Neural cell (in vitro differentiated cells): ENCODE measurements at regions not wholly inside any gene's neighbourhood (a gene's known extent, or its start where the extent isn't known, plus 50 kb on each side); places are given as distances from the start of the nearest gene placed in this dataset.
"Not testable (repeated sequence)": the region's sequence is repeated elsewhere in the genome, so short reads cannot be mapped to it uniquely, and the experiment has no call there.

Source experiments
- H2AFZ ChIP-seq: fragments of 200-600, 300-800 bp; sonication (generic), shearing (Covaris generic); 2 replicates; pipeline ENCODE4 v1.6.0; 2014; ENCODE audit warnings: low read depth, mild to moderate bottlenecking, antibody characterized with exemption, low read length, moderate library complexity
- H3F3A ChIP-seq: fragments of 200-600 bp; shearing (Covaris generic); 2 replicates; pipeline ENCODE4 v1.6.1; 2016; ENCODE audit warnings: mild to moderate bottlenecking, moderate library complexity, mixed read lengths, antibody characterized with exemption, low read length; ENCODE audit not compliant: insufficient read depth, poor library complexity, severe bottlenecking
- H3K27ac ChIP-seq: fragments of 200-600, 300-800 bp; sonication (generic), shearing (Covaris generic); 2 replicates; pipeline ENCODE4 v1.5.1; 2014; ENCODE audit warnings: mild to moderate bottlenecking, low read length, moderate library complexity
- H3K27me3 ChIP-seq: fragments of 300-800, 200-600 bp; sonication (generic), shearing (Covaris generic); 2 replicates; pipeline ENCODE4 v1.6.0; 2014; ENCODE audit warnings: mild to moderate bottlenecking, low read depth, low read length, moderate library complexity; ENCODE audit not compliant: insufficient read depth
- H3K36me3 ChIP-seq: fragments of 300-800, 200-600 bp; sonication (generic), shearing (Covaris generic); 2 replicates; pipeline ENCODE4 v1.5.1; 2014; ENCODE audit warnings: mild to moderate bottlenecking, antibody characterized with exemption, low read length, moderate library complexity; ENCODE audit not compliant: insufficient read depth
- H3K4me2 ChIP-seq: fragments of 300-800, 200-600 bp; sonication (generic), shearing (Covaris generic); 2 replicates; pipeline ENCODE4 v1.6.0; 2014; ENCODE audit warnings: mild to moderate bottlenecking, low read length
- H3K4me3 ChIP-seq: fragments of 300-800, 200-600 bp; sonication (generic), shearing (Covaris generic); 2 replicates; pipeline ENCODE4 v1.5.1; 2014; ENCODE audit warnings: mild to moderate bottlenecking, low read length, moderate library complexity
- H3K79me2 ChIP-seq: fragments of 200-600 bp; shearing (Covaris generic); replicated peaks from 2 replicates; pipeline ENCODE4 v1.6.0; 2014; ENCODE audit warnings: mild to moderate bottlenecking, low read length, moderate library complexity; ENCODE audit not compliant: insufficient read depth
- H3K9ac ChIP-seq: fragments of 300-800, 200-600 bp; sonication (generic), shearing (Covaris generic); 2 replicates; pipeline ENCODE4 v1.6.1; 2016; ENCODE audit warnings: mild to moderate bottlenecking, low read length, mixed read lengths
- H3K9me2 ChIP-seq: fragments of 200-600 bp; shearing (Covaris generic); 2 replicates; pipeline ENCODE4 v1.6.1; 2016; ENCODE audit warnings: mild to moderate bottlenecking, low read length, mixed read lengths; ENCODE audit not compliant: insufficient read depth
- H3K9me3 ChIP-seq: fragments of 200-600, 300-800 bp; sonication (generic), shearing (Covaris generic); 2 replicates; pipeline ENCODE4 v1.6.1; 2016; ENCODE audit warnings: mild to moderate bottlenecking, mixed run types, low read length, moderate library complexity, mixed read lengths
- H4K20me1 ChIP-seq: fragments of 200-600 bp; shearing (Covaris generic); 2 replicates; pipeline ENCODE4 v1.6.1; 2016; ENCODE audit warnings: mild to moderate bottlenecking, mixed run types; ENCODE audit not compliant: insufficient read depth
- CTCF ChIP-seq: fragments of 450-650 bp; IDR thresholded peaks from 2 replicates; pipeline ENCODE4 v1.5.1; 2014; ENCODE audit warnings: antibody characterized with exemption, mild to moderate bottlenecking, moderate library complexity; ENCODE audit not compliant: poor library complexity, severe bottlenecking
- EP300 ChIP-seq: fragments of 450-650 bp; conservative IDR thresholded peaks from 2 replicates; pipeline ENCODE4 v1.6.1; 2014; ENCODE audit warnings: antibody characterized with exemption, mild to moderate bottlenecking, moderate library complexity; ENCODE audit not compliant: poor library complexity, severe bottlenecking
- EZH2 ChIP-seq: fragments of 200-600, 300-800 bp; shearing (Covaris generic), sonication (generic); IDR thresholded peaks from 2 replicates; pipeline ENCODE4 v1.6.1; 2014; ENCODE audit warnings: antibody characterized with exemption, low read length, borderline replicate concordance, mild to moderate bottlenecking; ENCODE audit not compliant: insufficient read depth, poor library complexity, severe bottlenecking
- MXI1 ChIP-seq: fragments of 450-650 bp; conservative IDR thresholded peaks from 2 replicates; pipeline ENCODE4 v1.6.1; 2014; ENCODE audit warnings: antibody characterized with exemption, mild to moderate bottlenecking; ENCODE audit not compliant: poor library complexity, severe bottlenecking
- POLR2AphosphoS5 ChIP-seq: IDR thresholded peaks from 2 replicates; pipeline ENCODE4 v1.6.1; 2012
- RAD21 ChIP-seq: fragments of 450-650 bp; conservative IDR thresholded peaks from 2 replicates; pipeline ENCODE4 v1.6.1; 2014; ENCODE audit warnings: antibody characterized with exemption, mild to moderate bottlenecking, moderate library complexity
- REST ChIP-seq: IDR thresholded peaks from 2 replicates; pipeline ENCODE4 v1.6.1; 2012; ENCODE audit warnings: borderline replicate concordance
- SMC3 ChIP-seq: fragments of 450-650 bp; conservative IDR thresholded peaks from 2 replicates; pipeline ENCODE4 v1.6.1; 2014; ENCODE audit warnings: antibody characterized with exemption, mild to moderate bottlenecking, moderate library complexity; ENCODE audit not compliant: poor library complexity
- TAF1 ChIP-seq: IDR thresholded peaks from 2 replicates; pipeline ENCODE4 v1.6.1; 2012; ENCODE audit warnings: low read depth

GRCh38 chr20:39706184-39706663 lies 744.1 kb downstream of the DHX35 start:
- Histone ChIP-seq H3K27ac (no peak overlapping the region), H3K27me3 (no peaks in the 10 kb centered on the region), H3F3A (no peaks in the 10 kb centered on the region), H2AFZ (no peak overlapping the region), H3K4me3 (no peak overlapping the region), H3K9me3 (no peaks in the 10 kb centered on the region), H3K9me2 (no peaks in the 10 kb centered on the region), H3K79me2 (no peaks in the 10 kb centered on the region), H3K9ac (no peak overlapping the region), H3K36me3 (no peaks in the 10 kb centered on the region), H3K4me2 (no peak overlapping the region), H4K20me1 (no peaks in the 10 kb centered on the region)
- TF ChIP-seq POLR2AphosphoS5 (no peak), EP300 (no peak), TAF1 (no peak), EZH2 (no peak), SMC3 (no peak), CTCF (no peak), RAD21 (no peak), MXI1 (no peak), REST (no peak)

- H3K79me2 ChIP-seq, result no peaks in the 10 kb centered on the region
- H3F3A ChIP-seq, result no peaks in the 10 kb centered on the region
- H3K36me3 ChIP-seq, result no peaks in the 10 kb centered on the region
- H4K20me1 ChIP-seq, result no peaks in the 10 kb centered on the region
- H3K9me2 ChIP-seq, result no peaks in the 10 kb centered on the region
- TF ChIP-seq MXI1 (no peak), POLR2AphosphoS5 (no peak), TAF1 (no peak), SMC3 (no peak), EP300 (no peak), REST (no peak), CTCF (no peak), RAD21 (no peak), EZH2 (no peak)
- no peaks in the 10 kb centered on the region for H3K27me3 ChIP-seq
- H3K27ac ChIP-seq, result no peak overlapping the region
- H2AFZ ChIP-seq, result no peak overlapping the region
- no peak overlapping the region for H3K9ac ChIP-seq
- H3K4me2 ChIP-seq, result no peak overlapping the region
- H3K4me3 ChIP-seq, result no peak overlapping the region
- no peaks in the 10 kb centered on the region for H3K9me3 ChIP-seq
These were observed 742.9 kb downstream of the DHX35 start for GRCh38 chr20:39705032-39705431.

GRCh38 chr20:39703357-39703756 lies 741.2 kb downstream of the DHX35 start:
- not testable (repeated sequence) for H4K20me1 ChIP-seq, H3K36me3 ChIP-seq, H3F3A ChIP-seq, H3K4me2 ChIP-seq, H3K27ac ChIP-seq, H2AFZ ChIP-seq, H3K9ac ChIP-seq, H3K79me2 ChIP-seq, H3K9me3 ChIP-seq, H3K27me3 ChIP-seq, H3K9me2 ChIP-seq, H3K4me3 ChIP-seq
